ENCODE measurements at regions not wholly inside any gene's neighbourhood (a gene's known extent, or its start where the extent isn't known, plus 50 kb on each side); places are given as distances from the start of the nearest gene placed in this dataset.

- Histone ChIP-seq H3K36me3 (ENCODE audit: control insufficient read depth in 1 of 2, insufficient read depth in 2 of 2, low read length in 2 of 2) (no peaks in the 10 kb centered on the region), H3K9me3 (ENCODE audit: control insufficient read depth in 1 of 2, insufficient read depth in 1 of 2, low read depth in 1 of 2, low read length in 2 of 2) (no peaks in the 10 kb centered on the region; a peak in 1 of 4 replicates), H4K20me1 (ENCODE audit: insufficient read depth) (no peaks in the 10 kb centered on the region), H3K9ac (ENCODE audit: low read length) (no peak overlapping the region), H3K79me2 (ENCODE audit: insufficient read depth, low read length) (no peaks in the 10 kb centered on the region), H2AFZ (ENCODE audit: low read depth, low read length, poor library complexity, severe bottlenecking) (no peak overlapping the region), H3K27ac (ENCODE audit: low read depth, low read length) (no peak overlapping the region), H3K4me3 (replicated peaks in 1 of 2; ENCODE audit: low read depth in 1 of 2, low read length in 2 of 2) (no peak overlapping the region), H3K4me2 (ENCODE audit: low read length) (no peak overlapping the region), H3K27me3 (ENCODE audit: insufficient read depth, low read length) (peaks cover 14% of the 10 kb centered on the region; the same call in 1 of the 2 replicates), H3K4me1 (ENCODE audit: control insufficient read depth in 1 of 2, insufficient read depth in 2 of 2, low read length in 2 of 2) (no peaks in the 10 kb centered on the region), H3K9me2 (ENCODE audit: insufficient read depth) (no peaks in the 10 kb centered on the region)
- RAD21 ChIA-PET (ENCODE audit: low non-redundant PET in 1 of 2, low total read pairs in 2 of 2, uncharacterized antibody in 2 of 2, unreplicated experiment in 2 of 2): no interaction called here
- TF ChIP-seq ZNF274 (IDR thresholded peaks at IDR 0.05; ENCODE audit: low read depth, low read length): no peak
- no peak for TF ChIP-seq EZH2phosphoT487 (IDR thresholded peaks at IDR 0.05; ENCODE audit: borderline replicate concordance)
- TF ChIP-seq ZFX (IDR thresholded peaks at IDR 0.05): no peak
- TF ChIP-seq REST (IDR thresholded peaks at IDR 0.05; ENCODE audit: low read depth): no peak
- TF ChIP-seq TCF7L2 (IDR thresholded peaks at IDR 0.05; ENCODE audit: borderline replicate concordance, extremely low read depth, insufficient read depth, insufficient read length): no peak
- no peak for TF ChIP-seq POLR2A (IDR thresholded peaks at IDR 0.05; ENCODE audit: borderline replicate concordance, extremely low read depth, insufficient read depth, insufficient read length)
- TF ChIP-seq EZH2 (IDR thresholded peaks at IDR 0.05): no peak
- no peak for TF ChIP-seq SIN3A (IDR thresholded peaks at IDR 0.05; ENCODE audit: low read depth)
- no peak for TF ChIP-seq YY1 (IDR thresholded peaks at IDR 0.05; ENCODE audit: extremely low read depth, insufficient replicate concordance, low read depth, low read length)
- TF ChIP-seq FOSL1 (IDR thresholded peaks at IDR 0.05; ENCODE audit: low read depth): no peak
- no peak for TF ChIP-seq MAX (IDR thresholded peaks at IDR 0.05)
- no peak for TF ChIP-seq POLR2AphosphoS5 (IDR thresholded peaks at IDR 0.05; ENCODE audit: low read depth, low read length)
- no peak for TF ChIP-seq JUND (IDR thresholded peaks at IDR 0.05)
- TF ChIP-seq ATF3 (IDR thresholded peaks at IDR 0.05): no peak
- no peak for TF ChIP-seq CTCF (IDR thresholded peaks at IDR 0.05 in 2 of 3, conservative IDR thresholded peaks at IDR 0.05 in 1 of 3; ENCODE audit: borderline replicate concordance in 1 of 3, insufficient read depth in 1 of 3, low read depth in 2 of 3, low read length in 2 of 3)
- no peak for TF ChIP-seq EGR1 (IDR thresholded peaks at IDR 0.05; ENCODE audit: low read depth)
- TF ChIP-seq ZBTB33 (IDR thresholded peaks at IDR 0.05; ENCODE audit: extremely low read depth, insufficient replicate concordance, low read length): no peak
- TF ChIP-seq SP1 (IDR thresholded peaks at IDR 0.05; ENCODE audit: low read depth): no peak
- no peak for TF ChIP-seq RAD21 (IDR thresholded peaks at IDR 0.05; ENCODE audit: low read depth)
- TF ChIP-seq ELF1 (IDR thresholded peaks at IDR 0.05; ENCODE audit: borderline replicate concordance, low read depth): no peak
- no peak for ATAC-seq
- POLR2A ChIA-PET: no interaction called here
- CTCF ChIA-PET: no interaction called here
- BruUV-seq (replicated peaks): no TSS peak
- no peak for DNase-seq (ENCODE audit: low read depth, low spot score)
- intact Hi-C loops (cut with micrococcal nuclease): no loop called here
These were observed 1376.4 kb downstream of the TBC1D22A start for GRCh38 chr22:48138855-48139254.
